ENCODE measurements at regions not wholly inside any gene's neighbourhood (a gene's known extent, or its start where the extent isn't known, plus 50 kb on each side); places are given as distances from the start of the nearest gene placed in this dataset.

DNA sequence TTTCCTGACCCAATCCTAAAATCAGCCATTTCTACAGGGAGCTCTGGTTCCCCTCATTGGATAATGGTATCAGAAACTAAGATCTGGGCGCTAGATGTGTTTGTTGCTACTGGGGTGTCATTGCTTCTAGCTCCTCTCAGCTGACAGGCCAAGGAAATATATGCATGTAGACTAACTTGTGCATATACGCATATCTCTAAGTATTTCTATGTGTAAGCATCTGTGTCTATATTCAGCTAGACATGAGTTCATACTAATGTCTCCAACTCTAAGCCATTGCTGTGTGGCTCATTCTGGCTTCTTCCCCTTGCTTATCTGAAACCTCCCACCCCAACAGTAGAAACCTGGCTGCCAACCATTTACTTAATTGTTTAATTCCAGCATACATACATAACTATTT lies 130.3 kb upstream of the MAGI3 start:
- TF ChIP-seq, protein P1, sequence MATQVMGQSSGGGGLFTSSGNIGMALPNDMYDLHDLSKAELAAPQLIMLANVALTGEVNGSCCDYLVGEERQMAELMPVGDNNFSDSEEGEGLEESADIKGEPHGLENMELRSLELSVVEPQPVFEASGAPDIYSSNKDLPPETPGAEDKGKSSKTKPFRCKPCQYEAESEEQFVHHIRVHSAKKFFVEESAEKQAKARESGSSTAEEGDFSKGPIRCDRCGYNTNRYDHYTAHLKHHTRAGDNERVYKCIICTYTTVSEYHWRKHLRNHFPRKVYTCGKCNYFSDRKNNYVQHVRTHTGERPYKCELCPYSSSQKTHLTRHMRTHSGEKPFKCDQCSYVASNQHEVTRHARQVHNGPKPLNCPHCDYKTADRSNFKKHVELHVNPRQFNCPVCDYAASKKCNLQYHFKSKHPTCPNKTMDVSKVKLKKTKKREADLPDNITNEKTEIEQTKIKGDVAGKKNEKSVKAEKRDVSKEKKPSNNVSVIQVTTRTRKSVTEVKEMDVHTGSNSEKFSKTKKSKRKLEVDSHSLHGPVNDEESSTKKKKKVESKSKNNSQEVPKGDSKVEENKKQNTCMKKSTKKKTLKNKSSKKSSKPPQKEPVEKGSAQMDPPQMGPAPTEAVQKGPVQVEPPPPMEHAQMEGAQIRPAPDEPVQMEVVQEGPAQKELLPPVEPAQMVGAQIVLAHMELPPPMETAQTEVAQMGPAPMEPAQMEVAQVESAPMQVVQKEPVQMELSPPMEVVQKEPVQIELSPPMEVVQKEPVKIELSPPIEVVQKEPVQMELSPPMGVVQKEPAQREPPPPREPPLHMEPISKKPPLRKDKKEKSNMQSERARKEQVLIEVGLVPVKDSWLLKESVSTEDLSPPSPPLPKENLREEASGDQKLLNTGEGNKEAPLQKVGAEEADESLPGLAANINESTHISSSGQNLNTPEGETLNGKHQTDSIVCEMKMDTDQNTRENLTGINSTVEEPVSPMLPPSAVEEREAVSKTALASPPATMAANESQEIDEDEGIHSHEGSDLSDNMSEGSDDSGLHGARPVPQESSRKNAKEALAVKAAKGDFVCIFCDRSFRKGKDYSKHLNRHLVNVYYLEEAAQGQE (IDR thresholded peaks at IDR 0.05) = no peak
- TF ChIP-seq, protein P2, sequence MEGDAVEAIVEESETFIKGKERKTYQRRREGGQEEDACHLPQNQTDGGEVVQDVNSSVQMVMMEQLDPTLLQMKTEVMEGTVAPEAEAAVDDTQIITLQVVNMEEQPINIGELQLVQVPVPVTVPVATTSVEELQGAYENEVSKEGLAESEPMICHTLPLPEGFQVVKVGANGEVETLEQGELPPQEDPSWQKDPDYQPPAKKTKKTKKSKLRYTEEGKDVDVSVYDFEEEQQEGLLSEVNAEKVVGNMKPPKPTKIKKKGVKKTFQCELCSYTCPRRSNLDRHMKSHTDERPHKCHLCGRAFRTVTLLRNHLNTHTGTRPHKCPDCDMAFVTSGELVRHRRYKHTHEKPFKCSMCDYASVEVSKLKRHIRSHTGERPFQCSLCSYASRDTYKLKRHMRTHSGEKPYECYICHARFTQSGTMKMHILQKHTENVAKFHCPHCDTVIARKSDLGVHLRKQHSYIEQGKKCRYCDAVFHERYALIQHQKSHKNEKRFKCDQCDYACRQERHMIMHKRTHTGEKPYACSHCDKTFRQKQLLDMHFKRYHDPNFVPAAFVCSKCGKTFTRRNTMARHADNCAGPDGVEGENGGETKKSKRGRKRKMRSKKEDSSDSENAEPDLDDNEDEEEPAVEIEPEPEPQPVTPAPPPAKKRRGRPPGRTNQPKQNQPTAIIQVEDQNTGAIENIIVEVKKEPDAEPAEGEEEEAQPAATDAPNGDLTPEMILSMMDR (IDR thresholded peaks at IDR 0.05; ENCODE audit: low read depth, low read length, missing input control) = no peak
- no peak for TF ChIP-seq TAF1 (conservative IDR thresholded peaks at IDR 0.05)
- TF ChIP-seq, protein P3, sequence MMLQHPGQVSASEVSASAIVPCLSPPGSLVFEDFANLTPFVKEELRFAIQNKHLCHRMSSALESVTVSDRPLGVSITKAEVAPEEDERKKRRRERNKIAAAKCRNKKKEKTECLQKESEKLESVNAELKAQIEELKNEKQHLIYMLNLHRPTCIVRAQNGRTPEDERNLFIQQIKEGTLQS (IDR thresholded peaks at IDR 0.05) = no peak
- TF ChIP-seq RAD21 (IDR thresholded peaks at IDR 0.05) = no peak
- no peak for TF ChIP-seq SP1 (IDR thresholded peaks at IDR 0.05)
- no peak for TF ChIP-seq EGR1 (IDR thresholded peaks at IDR 0.05; ENCODE audit: low read depth in 2 of 2)
- TF ChIP-seq YY1 (IDR thresholded peaks at IDR 0.05) = no peak
- TF ChIP-seq, protein P4, sequence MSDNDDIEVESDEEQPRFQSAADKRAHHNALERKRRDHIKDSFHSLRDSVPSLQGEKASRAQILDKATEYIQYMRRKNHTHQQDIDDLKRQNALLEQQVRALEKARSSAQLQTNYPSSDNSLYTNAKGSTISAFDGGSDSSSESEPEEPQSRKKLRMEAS (IDR thresholded peaks at IDR 0.05) = no peak
- TF ChIP-seq JUND (IDR thresholded peaks at IDR 0.05) = no peak
- no peak for TF ChIP-seq GABPA (IDR thresholded peaks at IDR 0.05 in 1 of 2, conservative IDR thresholded peaks at IDR 0.05 in 1 of 2)
- TF ChIP-seq, protein P5, sequence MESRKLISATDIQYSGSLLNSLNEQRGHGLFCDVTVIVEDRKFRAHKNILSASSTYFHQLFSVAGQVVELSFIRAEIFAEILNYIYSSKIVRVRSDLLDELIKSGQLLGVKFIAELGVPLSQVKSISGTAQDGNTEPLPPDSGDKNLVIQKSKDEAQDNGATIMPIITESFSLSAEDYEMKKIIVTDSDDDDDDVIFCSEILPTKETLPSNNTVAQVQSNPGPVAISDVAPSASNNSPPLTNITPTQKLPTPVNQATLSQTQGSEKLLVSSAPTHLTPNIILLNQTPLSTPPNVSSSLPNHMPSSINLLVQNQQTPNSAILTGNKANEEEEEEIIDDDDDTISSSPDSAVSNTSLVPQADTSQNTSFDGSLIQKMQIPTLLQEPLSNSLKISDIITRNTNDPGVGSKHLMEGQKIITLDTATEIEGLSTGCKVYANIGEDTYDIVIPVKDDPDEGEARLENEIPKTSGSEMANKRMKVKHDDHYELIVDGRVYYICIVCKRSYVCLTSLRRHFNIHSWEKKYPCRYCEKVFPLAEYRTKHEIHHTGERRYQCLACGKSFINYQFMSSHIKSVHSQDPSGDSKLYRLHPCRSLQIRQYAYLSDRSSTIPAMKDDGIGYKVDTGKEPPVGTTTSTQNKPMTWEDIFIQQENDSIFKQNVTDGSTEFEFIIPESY (IDR thresholded peaks at IDR 0.05) = no peak
- TF ChIP-seq HNF4A (conservative IDR thresholded peaks at IDR 0.05) = no peak
- TF ChIP-seq FOXA1 (IDR thresholded peaks at IDR 0.05) = no peak
